CD4-positive, alpha-beta T cell treated with Interleukin-2 at 100 ng/mL for 4 hours (primary cell): ENCODE measurements at regions not wholly inside any gene's neighbourhood (a gene's known extent, or its start where the extent isn't known, plus 50 kb on each side); places are given as distances from the start of the nearest gene placed in this dataset.

ENCODE experiments used
- DNase-seq: peaks from one replicate; pipeline ENCODE4 v3.0.0-alpha.2; 2020; ENCODE audit warnings: low spot score

DNA sequence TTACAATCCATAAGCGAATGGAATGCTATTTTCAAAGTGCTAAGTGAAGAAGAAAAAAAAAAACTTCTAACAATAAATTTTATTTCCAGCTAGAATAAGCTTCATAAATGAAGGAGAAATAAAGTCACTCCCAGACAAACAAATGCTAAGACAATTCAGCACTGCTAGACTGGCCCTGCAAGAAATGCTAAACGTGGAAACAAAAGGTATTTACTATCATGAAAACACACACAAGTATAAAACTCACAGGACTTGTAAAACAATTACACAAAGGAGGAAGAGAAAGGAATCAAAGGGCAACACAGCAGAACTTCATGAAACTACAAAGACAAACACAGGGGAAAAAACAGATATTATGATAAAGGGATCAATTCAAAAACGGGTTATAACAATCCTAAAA, 85.8 kb upstream of the NELL2 start:
- DNase-seq: no peak

DNA sequence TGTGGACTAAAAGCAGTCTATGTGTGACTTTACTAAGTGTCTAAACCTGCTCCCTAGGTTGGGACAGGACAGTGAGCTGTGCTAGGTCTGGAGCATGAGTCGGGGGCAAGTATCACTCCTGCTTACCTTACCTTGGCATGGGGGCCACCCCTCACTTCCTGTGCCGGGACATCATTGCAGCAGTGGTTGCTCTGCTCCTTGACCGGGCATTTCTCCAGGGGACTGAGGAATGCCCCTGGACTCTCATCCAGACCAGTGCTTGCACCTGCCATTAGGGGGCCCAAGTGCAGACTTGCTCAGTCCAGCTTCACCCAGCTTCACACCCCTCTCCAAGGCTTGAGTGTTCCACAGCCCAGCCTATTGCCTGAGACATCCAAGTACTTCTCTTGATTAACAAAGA, 84.7 kb upstream of the NELL2 start:
- no peak for DNase-seq

DNA sequence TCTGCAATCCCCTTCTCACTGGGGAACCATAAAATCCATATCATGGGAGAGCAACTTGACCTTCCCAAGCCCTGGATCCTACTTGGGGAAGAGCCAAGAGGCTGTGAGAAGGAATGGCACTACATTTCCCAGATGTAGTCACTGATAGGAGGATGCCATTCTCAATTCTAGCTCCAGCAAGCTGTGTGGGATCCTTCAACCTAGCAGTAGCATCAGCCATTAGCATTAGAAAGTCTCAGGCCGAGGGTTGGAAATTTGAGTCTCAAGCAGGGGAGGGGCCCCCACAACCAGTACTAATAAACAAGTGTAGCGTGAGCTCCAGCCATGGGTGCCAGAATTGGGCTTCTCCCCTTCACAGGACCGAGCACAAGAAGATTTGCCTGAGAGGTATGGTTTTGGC, 84.3 kb upstream of the NELL2 start:
- no peak for DNase-seq

DNA sequence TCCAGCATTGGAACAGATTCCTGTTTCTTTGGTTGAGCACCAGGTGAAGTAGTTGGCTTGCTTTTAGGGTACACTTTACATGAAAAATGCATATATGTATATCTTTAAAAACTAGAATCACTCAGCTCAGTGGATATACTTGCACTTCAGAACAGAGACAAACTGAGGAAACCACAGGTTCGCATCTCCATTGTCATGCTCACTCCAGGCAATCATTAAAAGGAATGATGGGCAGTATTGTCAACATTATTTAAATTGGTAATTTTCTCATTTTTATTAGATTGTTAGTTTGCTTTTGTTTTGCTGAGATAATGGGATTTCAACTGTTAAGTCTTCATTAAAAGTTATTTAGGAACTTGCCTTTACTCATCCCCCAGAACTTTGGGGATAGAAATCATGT, 71.0 kb upstream of the NELL2 start:
- no peak for DNase-seq

DNA sequence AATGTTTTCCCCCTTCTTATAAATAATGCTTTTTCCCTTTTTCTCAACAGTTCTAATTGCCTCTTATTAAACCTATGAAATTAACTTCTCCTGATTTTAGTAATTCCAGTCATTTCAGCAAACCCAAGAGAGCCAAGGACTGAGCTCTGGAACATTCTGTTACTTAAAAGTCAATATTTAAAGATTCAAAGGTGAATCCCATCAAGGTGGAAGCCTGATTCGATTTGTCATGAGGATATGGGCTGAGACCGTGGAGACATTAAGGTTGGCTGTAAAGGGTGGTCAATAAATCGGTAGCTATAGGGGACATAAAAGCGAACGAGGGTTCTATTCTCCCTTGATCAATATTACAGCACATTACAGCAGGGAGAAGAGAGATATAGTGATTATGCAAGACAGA, 66.6 kb upstream of the NELL2 start:
- no peak for DNase-seq

DNA sequence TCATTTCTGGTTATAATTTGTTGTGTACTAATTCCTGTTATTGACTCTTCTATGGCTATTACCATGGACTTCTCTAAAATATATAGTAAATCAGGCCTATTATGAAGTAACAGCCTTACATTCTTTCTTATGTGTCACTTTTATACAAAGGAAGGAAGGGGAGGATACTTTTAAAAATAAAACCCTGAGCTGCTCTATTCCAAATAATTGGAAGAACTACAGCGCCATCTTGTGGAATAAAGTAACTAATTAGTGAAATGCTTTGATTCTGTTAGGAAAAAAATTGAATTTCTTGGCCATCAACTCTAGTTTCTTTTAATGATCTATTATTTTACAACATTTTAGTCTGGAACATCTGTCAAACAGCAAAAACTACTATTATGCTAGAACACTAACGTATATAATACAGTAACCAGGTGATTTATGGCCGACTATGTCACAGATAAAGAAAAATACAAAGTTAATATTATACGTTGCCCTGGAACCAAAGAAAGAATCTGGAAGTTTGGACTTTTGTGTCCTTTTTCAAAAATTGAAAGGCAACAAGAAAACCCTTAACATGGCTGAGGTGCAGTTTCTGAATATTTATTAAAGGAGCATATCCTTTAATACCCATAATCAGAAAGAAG, 55.0 kb upstream of the NELL2 start:
- DNase-seq: peak; percentile 82

DNA sequence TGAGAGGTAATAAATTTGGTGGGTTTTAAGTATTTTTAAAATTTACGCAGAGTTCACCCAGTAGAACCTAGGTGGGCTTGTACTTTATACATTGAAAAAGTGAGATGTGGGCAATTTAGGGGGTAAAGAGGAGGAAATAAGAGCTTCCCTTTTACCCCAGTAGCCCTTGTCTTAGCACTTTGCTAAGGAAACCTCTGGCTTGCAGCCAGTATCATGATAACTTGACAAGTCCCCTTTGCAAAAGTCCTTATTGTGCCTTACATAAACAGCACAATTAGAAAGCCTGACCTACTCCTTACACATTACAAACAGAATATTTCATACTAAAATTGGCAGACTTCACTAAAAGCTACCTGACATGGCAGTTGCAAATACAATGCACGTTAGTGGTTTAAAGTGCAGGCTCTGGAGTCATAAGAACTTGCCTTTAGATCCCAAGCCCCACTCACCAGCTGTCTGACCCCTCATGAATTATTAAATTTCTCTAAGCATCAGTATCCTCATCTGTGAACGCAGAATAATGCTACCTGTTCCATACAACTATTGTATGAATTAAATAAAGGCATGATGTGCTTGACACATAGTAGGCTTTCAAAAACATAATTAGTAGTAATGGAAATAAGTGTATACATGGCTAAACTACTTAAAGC, 53.2 kb upstream of the NELL2 start:
- DNase-seq: no peak
